Activated naive CD4-positive, alpha-beta T cell treated with anti-CD3 and anti-CD28 coated beads for 36 hours (primary cell): ENCODE measurements at regions not wholly inside any gene's neighbourhood (a gene's known extent, or its start where the extent isn't known, plus 50 kb on each side); places are given as distances from the start of the nearest gene placed in this dataset.
"Not testable (repeated sequence)": the region's sequence is repeated elsewhere in the genome, so short reads cannot be mapped to it uniquely, and the experiment has no call there.

Experiments used
- CTCF ChIA-PET: fragments of 350-600 bp; sonication (Branson Sonifier 250); formaldehyde crosslinking; loops from one replicate; lab custom pipeline; 2021; ENCODE audit warnings: antibody characterized with exemption; lab: Charles Lee
- DNase-seq: peaks from one replicate; pipeline ENCODE4 v3.0.0-alpha.2; 2020
- H3K27ac Mint-ChIP-seq: one replicate; pipeline ENCODE4 v1.8.0; 2021; ENCODE audit warnings: mild to moderate bottlenecking, mixed read lengths
- H3K27me3 Mint-ChIP-seq: one replicate; pipeline ENCODE4 v1.8.0; 2021; ENCODE audit warnings: low read depth, mixed read lengths
- H3K36me3 Mint-ChIP-seq: one replicate; pipeline ENCODE4 v1.8.0; 2021; ENCODE audit warnings: low read depth, mixed read lengths
- H3K4me1 Mint-ChIP-seq: one replicate; pipeline ENCODE4 v1.8.0; 2021; ENCODE audit warnings: low read depth, mixed read lengths
- H3K4me3 Mint-ChIP-seq: one replicate; pipeline ENCODE4 v1.8.0; 2021; ENCODE audit warnings: mild to moderate bottlenecking, moderate library complexity, mixed read lengths
- H3K9me3 Mint-ChIP-seq: one replicate; pipeline ENCODE4 v1.8.0; 2021; ENCODE audit warnings: mixed read lengths
- intact Hi-C: fragments of 100-400 bp; cut with micrococcal nuclease; formaldehyde crosslinking; loops from one replicate; pipeline ENCODE4 v1.15.1; 2023

GRCh38 chr5:135159626-135160025, 125.6 kb upstream of the PITX1 start:
- Mint-ChIP-seq H3K4me3 (no peak overlapping the region), H3K4me1 (no peaks in the 10 kb centered on the region), H3K27ac (no peak overlapping the region), H3K36me3 (no peaks in the 10 kb centered on the region), H3K27me3 (peaks cover 3% of the 10 kb centered on the region), H3K9me3 (peaks cover 25% of the 10 kb centered on the region)
- CTCF ChIA-PET, result no interaction called here
- DNase-seq, result no peak
- intact Hi-C loops, result no loop called here

- Mint-ChIP-seq H3K9me3 (peaks cover 25% of the 10 kb centered on the region), H3K27me3 (peaks cover 3% of the 10 kb centered on the region), H3K36me3 (no peaks in the 10 kb centered on the region), H3K4me1 (no peaks in the 10 kb centered on the region), H3K27ac (no peak overlapping the region), H3K4me3 (no peak overlapping the region)
- CTCF ChIA-PET, result no interaction called here
- intact Hi-C loops, result no loop called here
- DNase-seq, result no peak
Observed at GRCh38 chr5:135158982-135159381, 125.0 kb upstream of the PITX1 start.

GRCh38 chr5:135158314-135158697, 124.3 kb upstream of the PITX1 start:
- CTCF ChIA-PET, result no interaction called here
- peaks cover 2% of the 10 kb centered on the region for H3K27me3 Mint-ChIP-seq

GRCh38 chr5:135157421-135158313, 123.6 kb upstream of the PITX1 start:
- no peak overlapping the region for H3K27ac Mint-ChIP-seq
- intact Hi-C loops, result no loop called here
- CTCF ChIA-PET, result no interaction called here
- H3K27me3 Mint-ChIP-seq, result peaks cover 2% of the 10 kb centered on the region
- DNase-seq, result no peak
- H3K4me1 Mint-ChIP-seq, result no peaks in the 10 kb centered on the region
- no peaks in the 10 kb centered on the region for H3K36me3 Mint-ChIP-seq
- no peak overlapping the region for H3K4me3 Mint-ChIP-seq
- H3K9me3 Mint-ChIP-seq, result peaks cover 25% of the 10 kb centered on the region

More at GRCh38 chr5:135158314-135158697, 124.3 kb upstream of the PITX1 start:
- Mint-ChIP-seq H3K9me3 (peaks cover 25% of the 10 kb centered on the region), H3K4me3 (no peak overlapping the region), H3K36me3 (no peaks in the 10 kb centered on the region), H3K4me1 (no peaks in the 10 kb centered on the region), H3K27ac (no peak overlapping the region)
- DNase-seq, result no peak
- intact Hi-C loops, result no loop called here

GRCh38 chr5:135156715-135157404, 122.8 kb upstream of the PITX1 start:
- Mint-ChIP-seq H3K27me3 (peaks cover 2% of the 10 kb centered on the region), H3K4me1 (no peaks in the 10 kb centered on the region)

GRCh38 chr5:135156337-135156714, 122.3 kb upstream of the PITX1 start:
- CTCF ChIA-PET, result no interaction called here
- intact Hi-C loops, result no loop called here
- DNase-seq, result no peak
- no peak overlapping the region for H3K4me3 Mint-ChIP-seq
- no peaks in the 10 kb centered on the region for H3K36me3 Mint-ChIP-seq
- peaks cover 2% of the 10 kb centered on the region for H3K27me3 Mint-ChIP-seq
- H3K4me1 Mint-ChIP-seq, result no peaks in the 10 kb centered on the region
- peaks cover 25% of the 10 kb centered on the region for H3K9me3 Mint-ChIP-seq
- H3K27ac Mint-ChIP-seq, result no peak overlapping the region

More at GRCh38 chr5:135156715-135157404, 122.8 kb upstream of the PITX1 start:
- intact Hi-C loops, result no loop called here
- peaks cover 25% of the 10 kb centered on the region for H3K9me3 Mint-ChIP-seq
- no peaks in the 10 kb centered on the region for H3K36me3 Mint-ChIP-seq
- no peak for DNase-seq
- H3K4me3 Mint-ChIP-seq, result no peak overlapping the region
- no peak overlapping the region for H3K27ac Mint-ChIP-seq
- CTCF ChIA-PET, result no interaction called here

- no peaks in the 10 kb centered on the region for H3K4me1 Mint-ChIP-seq
- no peaks in the 10 kb centered on the region for H3K36me3 Mint-ChIP-seq
- CTCF ChIA-PET, result no interaction called here
- intact Hi-C loops, result no loop called here
- H3K4me3 Mint-ChIP-seq, result no peak overlapping the region
- H3K27me3 Mint-ChIP-seq, result peaks cover 2% of the 10 kb centered on the region
- no peak for DNase-seq
- H3K9me3 Mint-ChIP-seq, result peaks cover 25% of the 10 kb centered on the region
- H3K27ac Mint-ChIP-seq, result no peak overlapping the region
Observed at GRCh38 chr5:135155616-135156214, 121.7 kb upstream of the PITX1 start.

- CTCF ChIA-PET, result no interaction called here
- no peaks in the 10 kb centered on the region for H3K27me3 Mint-ChIP-seq
- no peaks in the 10 kb centered on the region for H3K4me1 Mint-ChIP-seq
- H3K4me3 Mint-ChIP-seq, result no peak overlapping the region
- no peak overlapping the region for H3K27ac Mint-ChIP-seq
- peaks cover 21% of the 10 kb centered on the region for H3K9me3 Mint-ChIP-seq
- no peak for DNase-seq
- H3K36me3 Mint-ChIP-seq, result no peaks in the 10 kb centered on the region
- intact Hi-C loops, result no loop called here
Observed at GRCh38 chr5:135154961-135155360, 120.9 kb upstream of the PITX1 start.

GRCh38 chr5:135154197-135154596, 120.2 kb upstream of the PITX1 start:
- Mint-ChIP-seq H3K36me3 (no peaks in the 10 kb centered on the region), H3K4me1 (no peaks in the 10 kb centered on the region), H3K4me3 (no peak overlapping the region), H3K27me3 (no peaks in the 10 kb centered on the region), H3K9me3 (peaks cover 17% of the 10 kb centered on the region), H3K27ac (no peak overlapping the region)
- CTCF ChIA-PET, result no interaction called here
- intact Hi-C loops, result no loop called here
- DNase-seq, result no peak

- CTCF ChIA-PET, result no interaction called here
- H3K9me3 Mint-ChIP-seq, result peaks cover 12% of the 10 kb centered on the region
- no peak for DNase-seq
- intact Hi-C loops, result no loop called here
- H3K4me3 Mint-ChIP-seq, result no peak overlapping the region
- H3K27me3 Mint-ChIP-seq, result no peaks in the 10 kb centered on the region
- no peaks in the 10 kb centered on the region for H3K36me3 Mint-ChIP-seq
- no peaks in the 10 kb centered on the region for H3K4me1 Mint-ChIP-seq
- no peak overlapping the region for H3K27ac Mint-ChIP-seq
Observed at GRCh38 chr5:135153661-135154060, 119.6 kb upstream of the PITX1 start.

- Mint-ChIP-seq H3K4me3 (no peak overlapping the region), H3K4me1 (no peaks in the 10 kb centered on the region), H3K36me3 (no peaks in the 10 kb centered on the region), H3K27ac (no peak overlapping the region), H3K27me3 (no peaks in the 10 kb centered on the region), H3K9me3 (peaks cover 9% of the 10 kb centered on the region)
- intact Hi-C loops, result no loop called here
- CTCF ChIA-PET, result no interaction called here
- DNase-seq, result no peak
Observed at GRCh38 chr5:135153259-135153658, 119.2 kb upstream of the PITX1 start.

- intact Hi-C loops, H3K9me3 Mint-ChIP-seq, H3K27ac Mint-ChIP-seq, CTCF ChIA-PET, H3K36me3 Mint-ChIP-seq, H3K27me3 Mint-ChIP-seq, DNase-seq, H3K4me1 Mint-ChIP-seq, H3K4me3 Mint-ChIP-seq: not testable (repeated sequence)
Observed at GRCh38 chr5:135151660-135152059, 117.6 kb upstream of the PITX1 start.
